HepG2 (cell line): ENCODE measurements at regions not wholly inside any gene's neighbourhood (a gene's known extent, or its start where the extent isn't known, plus 50 kb on each side); places are given as distances from the start of the nearest gene placed in this dataset.

Source experiments
- ATAC-seq: fragments of 200-7000 bp; cut with Tn5 transposase; 3 replicates; pipeline ENCODE4 v1.9.1; 2020; ENCODE audit warnings: mild to moderate bottlenecking, moderate library complexity
- BruUV-seq: library from RNA; stranded (reverse); fragments of 400-500 nt; replicated peaks from 2 replicates; lab custom pipeline; 2021; lab: Mats Ljungman, UMichigan
- CTCF ChIA-PET: fragments of 300-600 bp; formaldehyde crosslinking; extraction: SDS; loops from one replicate; lab custom pipeline; 2021; ENCODE audit warnings: low total read pairs, inconsistent platforms, low intra/inter-chr PET ratio; lab: Yijun Ruan, JAX
- POLR2A ChIA-PET: fragments of 350-600 bp; sonication (Branson Sonifier 250); formaldehyde crosslinking; loops from one replicate; lab custom pipeline; 2020; ENCODE audit warnings: antibody characterized with exemption, inconsistent platforms; lab: Yijun Ruan, JAX
- DNase-seq: peaks from one replicate; pipeline ENCODE4 v3.0.0-alpha.2; 2015; ENCODE audit warnings: low spot score
- FAIRE-seq: peaks from 3 replicates; lab custom pipeline; 2011; peaks lifted over from hg19 to GRCh38; lab: Jason Lieb, UNC
- H2AFZ ChIP-seq: one replicate; pipeline ENCODE4 v1.6.1; 2011; ENCODE audit warnings: low read length, inconsistent platforms
- H3K27ac ChIP-seq: fragments of 300-600 bp; 3 replicates; pipeline ENCODE4 v1.8.0; 2011; ENCODE audit warnings: mixed run types, mild to moderate bottlenecking, mixed read lengths, low read length, inconsistent platforms; ENCODE audit not compliant: insufficient read depth; ENCODE audit errors: extremely low read length
- H3K27me3 ChIP-seq, 2 experiments: fragments of 200-600 bp in 1 of 2; 2 replicates in 1 of 2; 3 replicates in 1 of 2; pipeline versions ENCODE4 v1.6.0 to v1.8.0; 2011; ENCODE audit warnings: low read length in 2 of 2, mild to moderate bottlenecking in 2 of 2, moderate library complexity in 2 of 2, inconsistent platforms in 1 of 2; ENCODE audit not compliant: insufficient read depth in 2 of 2, control insufficient read depth in 1 of 2
- H3K36me3 ChIP-seq, 2 experiments: fragments of 200-600 bp in 1 of 2; replicated peaks in 1 of 2; 2 replicates in 1 of 2; 3 replicates in 1 of 2; pipeline versions ENCODE4 v1.5.1 to v1.8.0; 2011; ENCODE audit warnings: low read length in 2 of 2, inconsistent platforms in 1 of 2; ENCODE audit not compliant: insufficient read depth in 2 of 2, control insufficient read depth in 1 of 2
- H3K4me1 ChIP-seq: 2 replicates; pipeline ENCODE4 v1.5.1; 2012; ENCODE audit warnings: low read length, inconsistent platforms; ENCODE audit not compliant: insufficient read depth
- H3K4me2 ChIP-seq: 2 replicates; pipeline ENCODE4 v1.6.0; 2011; ENCODE audit warnings: low read depth, low read length, inconsistent platforms
- H3K4me3 ChIP-seq, 3 experiments: fragments of 200-600 bp in 1 of 3; sonication (generic), shearing (Covaris generic) in 1 of 3; replicated peaks in 1 of 3; 2 replicates each; pipeline ENCODE4 v1.5.1; 2011 to 2016; ENCODE audit warnings: low read length in 3 of 3, inconsistent platforms in 2 of 3, low read depth in 2 of 3, mild to moderate bottlenecking in 2 of 3, control low read depth in 1 of 3, mixed read lengths in 1 of 3; ENCODE audit not compliant: insufficient read depth in 1 of 3
- H3K79me2 ChIP-seq: one replicate; pipeline ENCODE4 v1.6.1; 2011; ENCODE audit warnings: low read length, inconsistent platforms; ENCODE audit not compliant: insufficient read depth
- H3K9ac ChIP-seq: 2 replicates; pipeline ENCODE4 v1.6.0; 2011; ENCODE audit warnings: mild to moderate bottlenecking, low read depth, low read length, inconsistent platforms; ENCODE audit not compliant: insufficient read depth
- H3K9me3 ChIP-seq: 2 replicates; pipeline ENCODE4 v1.5.1; 2012; ENCODE audit warnings: mild to moderate bottlenecking, low read length
- H4K20me1 ChIP-seq: 2 replicates; pipeline ENCODE4 v1.6.0; 2011; ENCODE audit warnings: inconsistent platforms, mild to moderate bottlenecking, low read length, moderate library complexity; ENCODE audit not compliant: insufficient read depth
- ATF7 ChIP-seq, 2 experiments: fragments of 450-650 bp in 1 of 2; sonication (generic) in 1 of 2; formaldehyde crosslinking in 1 of 2; IDR thresholded peaks; 2 replicates each; pipeline versions ENCODE4 v1.4.0 to v1.6.1; 2016 to 2020; ENCODE audit warnings: antibody characterized with exemption in 1 of 2, mild to moderate bottlenecking in 1 of 2, missing genetic modification reagents in 1 of 2
- POGK ChIP-seq: sonication (generic); formaldehyde crosslinking; conservative IDR thresholded peaks from 2 replicates; pipeline ENCODE4 v1.8.0; 2022; ENCODE audit warnings: mild to moderate bottlenecking, moderate library complexity, missing genetic modification reagents
- WGBS: methylation state at CpG from one replicate; pipeline ENCODE4 v1.1.6; 2017; ENCODE audit warnings: low lambda C conversion rate; 5-methylcytosine and 5-hydroxymethylcytosine counted together
- in situ Hi-C: cut with HindIII; loops from 2 replicates; pipeline ENCODE4 v1.10.0; 2017; ENCODE audit warnings: low pct_unique_long_range_greater_than_20kb; ENCODE audit not compliant: extremely low pct_ligation_motif_present
- intact Hi-C: fragments of 100-400 bp; cut with micrococcal nuclease; formaldehyde crosslinking; loops from one replicate; pipeline ENCODE4 v1.10.0; 2022; ENCODE audit not compliant: unreplicated experiment
- TF ChIP-seq, protein P1 (sequence below): IDR thresholded peaks from 2 replicates; pipeline ENCODE4 v1.6.1; 2016; ENCODE audit warnings: low read depth, missing genetic modification reagents, missing compliant biosample characterization

GRCh38 chr2:16026816-16027501 is 86.6 kb downstream of the MYCN start:
- intact Hi-C loops (no loop called here), in situ Hi-C loops (no loop called here)
- H3K4me3 ChIP-seq: no peak overlapping the region
- H3K4me2 ChIP-seq: no peak overlapping the region
- H2AFZ ChIP-seq: no peak overlapping the region
- H3K9me3 ChIP-seq: no peaks in the 10 kb centered on the region
- ChIA-PET CTCF (no interaction called here), POLR2A (no interaction called here)
- TF ChIP-seq POGK (no peak), ATF7 (IDR thresholded peaks at IDR 0.05) (no peak), ATF7 (CRISPR knock-in tag; IDR thresholded peaks at IDR 0.05) (no peak)
- TF ChIP-seq, protein P1, sequence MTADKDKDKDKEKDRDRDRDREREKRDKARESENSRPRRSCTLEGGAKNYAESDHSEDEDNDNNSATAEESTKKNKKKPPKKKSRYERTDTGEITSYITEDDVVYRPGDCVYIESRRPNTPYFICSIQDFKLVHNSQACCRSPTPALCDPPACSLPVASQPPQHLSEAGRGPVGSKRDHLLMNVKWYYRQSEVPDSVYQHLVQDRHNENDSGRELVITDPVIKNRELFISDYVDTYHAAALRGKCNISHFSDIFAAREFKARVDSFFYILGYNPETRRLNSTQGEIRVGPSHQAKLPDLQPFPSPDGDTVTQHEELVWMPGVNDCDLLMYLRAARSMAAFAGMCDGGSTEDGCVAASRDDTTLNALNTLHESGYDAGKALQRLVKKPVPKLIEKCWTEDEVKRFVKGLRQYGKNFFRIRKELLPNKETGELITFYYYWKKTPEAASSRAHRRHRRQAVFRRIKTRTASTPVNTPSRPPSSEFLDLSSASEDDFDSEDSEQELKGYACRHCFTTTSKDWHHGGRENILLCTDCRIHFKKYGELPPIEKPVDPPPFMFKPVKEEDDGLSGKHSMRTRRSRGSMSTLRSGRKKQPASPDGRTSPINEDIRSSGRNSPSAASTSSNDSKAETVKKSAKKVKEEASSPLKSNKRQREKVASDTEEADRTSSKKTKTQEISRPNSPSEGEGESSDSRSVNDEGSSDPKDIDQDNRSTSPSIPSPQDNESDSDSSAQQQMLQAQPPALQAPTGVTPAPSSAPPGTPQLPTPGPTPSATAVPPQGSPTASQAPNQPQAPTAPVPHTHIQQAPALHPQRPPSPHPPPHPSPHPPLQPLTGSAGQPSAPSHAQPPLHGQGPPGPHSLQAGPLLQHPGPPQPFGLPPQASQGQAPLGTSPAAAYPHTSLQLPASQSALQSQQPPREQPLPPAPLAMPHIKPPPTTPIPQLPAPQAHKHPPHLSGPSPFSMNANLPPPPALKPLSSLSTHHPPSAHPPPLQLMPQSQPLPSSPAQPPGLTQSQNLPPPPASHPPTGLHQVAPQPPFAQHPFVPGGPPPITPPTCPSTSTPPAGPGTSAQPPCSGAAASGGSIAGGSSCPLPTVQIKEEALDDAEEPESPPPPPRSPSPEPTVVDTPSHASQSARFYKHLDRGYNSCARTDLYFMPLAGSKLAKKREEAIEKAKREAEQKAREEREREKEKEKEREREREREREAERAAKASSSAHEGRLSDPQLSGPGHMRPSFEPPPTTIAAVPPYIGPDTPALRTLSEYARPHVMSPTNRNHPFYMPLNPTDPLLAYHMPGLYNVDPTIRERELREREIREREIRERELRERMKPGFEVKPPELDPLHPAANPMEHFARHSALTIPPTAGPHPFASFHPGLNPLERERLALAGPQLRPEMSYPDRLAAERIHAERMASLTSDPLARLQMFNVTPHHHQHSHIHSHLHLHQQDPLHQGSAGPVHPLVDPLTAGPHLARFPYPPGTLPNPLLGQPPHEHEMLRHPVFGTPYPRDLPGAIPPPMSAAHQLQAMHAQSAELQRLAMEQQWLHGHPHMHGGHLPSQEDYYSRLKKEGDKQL: no peak
- no peaks in the 10 kb centered on the region for H3K36me3 ChIP-seq
- no peak overlapping the region for H3K27ac ChIP-seq
- H3K9ac ChIP-seq: no peak overlapping the region
- BruUV-seq: no TSS peak
- no peak for DNase-seq
- H4K20me1 ChIP-seq: no peaks in the 10 kb centered on the region
- no peak for FAIRE-seq
- H3K4me1 ChIP-seq: peaks cover 18% of the 10 kb centered on the region
- no peaks in the 10 kb centered on the region for H3K79me2 ChIP-seq
- no peak for ATAC-seq
- WGBS: 33% methylated on average over 8 of the region's 8 CpGs
- peaks cover 2 to 31% of the 10 kb centered on the region in 2 experiments; a peak in 3 of 5 replicates for H3K27me3 ChIP-seq
